ENCODE measurements at regions not wholly inside any gene's neighbourhood (a gene's known extent, or its start where the extent isn't known, plus 50 kb on each side); places are given as distances from the start of the nearest gene placed in this dataset.

DNA sequence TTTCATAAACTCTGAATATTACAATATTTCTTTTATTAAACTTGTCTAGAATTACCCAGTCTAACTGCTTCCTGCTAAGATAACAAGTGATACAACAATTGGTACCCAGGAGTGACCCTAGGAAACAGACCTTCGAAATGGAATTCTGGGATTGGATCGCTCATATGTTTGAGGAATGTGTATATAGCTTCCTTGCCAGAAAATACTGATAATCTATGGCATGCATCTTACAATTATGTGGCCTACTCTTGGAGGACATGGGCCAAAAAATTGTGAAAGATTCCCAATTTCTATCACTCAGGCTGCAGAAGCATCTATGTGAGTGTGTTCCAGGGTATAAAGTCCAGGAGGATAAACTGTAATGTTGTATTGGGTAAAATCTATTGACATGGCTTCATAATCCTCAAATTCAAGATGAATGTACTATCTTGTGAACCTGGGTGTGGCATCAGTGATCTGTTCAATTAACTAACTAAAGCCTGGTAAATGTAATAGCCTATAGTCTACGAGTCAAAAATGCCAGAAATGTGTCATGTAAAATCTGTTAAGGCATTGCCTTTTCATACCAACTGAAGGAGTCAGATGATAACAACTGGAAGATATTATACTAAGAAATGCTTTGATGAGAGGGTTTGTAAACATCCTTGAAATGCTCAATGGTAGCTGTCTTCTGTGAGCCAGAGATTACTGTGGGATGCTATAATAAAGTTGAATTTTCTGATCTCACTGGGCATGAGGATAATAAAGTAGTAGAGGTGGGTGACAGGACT, 1499.3 kb downstream of the PCDH7 start:
- Histone ChIP-seq H3K79me2 (ENCODE audit: insufficient read depth, low read length) (no peaks in the 10 kb centered on the region), H3K36me3 (ENCODE audit: insufficient read depth, low read length) (no peaks in the 10 kb centered on the region), H4K20me1 (ENCODE audit: insufficient read depth, low read length, poor library complexity, severe bottlenecking) (no peaks in the 10 kb centered on the region), H3K4me1 (ENCODE audit: insufficient read depth, low read length, poor library complexity, severe bottlenecking) (no peaks in the 10 kb centered on the region), H3K9me3 (ENCODE audit: insufficient read depth, low read depth, low read length) (no peaks in the 10 kb centered on the region), H3K4me2 (ENCODE audit: low read depth, low read length, poor library complexity, severe bottlenecking) (no peak overlapping the region), H3K4me3 (ENCODE audit: low read length, poor library complexity, severe bottlenecking) (no peak overlapping the region), H3K9ac (ENCODE audit: low read depth, low read length, poor library complexity, severe bottlenecking) (no peak overlapping the region), H3K9me2 (replicated peaks; ENCODE audit: low read depth, low read length) (no peaks in the 10 kb centered on the region), H3F3A (ENCODE audit: low read depth) (no peaks in the 10 kb centered on the region), H3K27me3 (ENCODE audit: insufficient read depth, low read length, poor library complexity, severe bottlenecking) (no peaks in the 10 kb centered on the region), H2AFZ (ENCODE audit: low read length) (no peak overlapping the region)
- TF ChIP-seq, protein P1, sequence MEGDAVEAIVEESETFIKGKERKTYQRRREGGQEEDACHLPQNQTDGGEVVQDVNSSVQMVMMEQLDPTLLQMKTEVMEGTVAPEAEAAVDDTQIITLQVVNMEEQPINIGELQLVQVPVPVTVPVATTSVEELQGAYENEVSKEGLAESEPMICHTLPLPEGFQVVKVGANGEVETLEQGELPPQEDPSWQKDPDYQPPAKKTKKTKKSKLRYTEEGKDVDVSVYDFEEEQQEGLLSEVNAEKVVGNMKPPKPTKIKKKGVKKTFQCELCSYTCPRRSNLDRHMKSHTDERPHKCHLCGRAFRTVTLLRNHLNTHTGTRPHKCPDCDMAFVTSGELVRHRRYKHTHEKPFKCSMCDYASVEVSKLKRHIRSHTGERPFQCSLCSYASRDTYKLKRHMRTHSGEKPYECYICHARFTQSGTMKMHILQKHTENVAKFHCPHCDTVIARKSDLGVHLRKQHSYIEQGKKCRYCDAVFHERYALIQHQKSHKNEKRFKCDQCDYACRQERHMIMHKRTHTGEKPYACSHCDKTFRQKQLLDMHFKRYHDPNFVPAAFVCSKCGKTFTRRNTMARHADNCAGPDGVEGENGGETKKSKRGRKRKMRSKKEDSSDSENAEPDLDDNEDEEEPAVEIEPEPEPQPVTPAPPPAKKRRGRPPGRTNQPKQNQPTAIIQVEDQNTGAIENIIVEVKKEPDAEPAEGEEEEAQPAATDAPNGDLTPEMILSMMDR (conservative IDR thresholded peaks at IDR 0.05; ENCODE audit: low read length): no peak
- no peak for TF ChIP-seq EZH2phosphoT487 (IDR thresholded peaks at IDR 0.05; ENCODE audit: borderline replicate concordance)

DNA sequence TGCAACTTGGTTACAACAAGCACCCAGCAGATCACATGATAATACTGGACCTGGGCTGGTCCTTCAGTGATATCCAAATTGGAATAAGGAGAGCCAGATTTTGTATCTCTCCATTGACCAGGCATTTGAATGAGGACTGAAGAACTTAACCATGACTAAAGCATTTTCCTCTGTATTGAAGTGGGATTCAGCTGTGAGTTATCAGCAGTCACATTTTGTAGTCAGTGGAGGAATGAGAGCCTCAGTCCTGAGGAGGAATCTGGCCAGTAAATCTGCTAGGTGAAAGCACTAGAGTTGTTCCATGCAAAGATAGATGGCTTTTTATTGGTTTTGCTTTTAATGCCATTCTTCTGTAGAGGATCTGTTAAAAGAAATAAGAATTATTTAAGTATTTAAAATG, 1506.0 kb downstream of the PCDH7 start:
- Histone ChIP-seq H3K4me3 (ENCODE audit: low read length, poor library complexity, severe bottlenecking) (no peak overlapping the region), H3K9me2 (replicated peaks; ENCODE audit: low read depth, low read length) (no peaks in the 10 kb centered on the region), H3K9ac (ENCODE audit: low read depth, low read length, poor library complexity, severe bottlenecking) (no peak overlapping the region), H3K79me2 (ENCODE audit: insufficient read depth, low read length) (no peaks in the 10 kb centered on the region), H3F3A (ENCODE audit: low read depth) (no peaks in the 10 kb centered on the region), H4K20me1 (ENCODE audit: insufficient read depth, low read length, poor library complexity, severe bottlenecking) (no peaks in the 10 kb centered on the region), H3K4me1 (ENCODE audit: insufficient read depth, low read length, poor library complexity, severe bottlenecking) (no peaks in the 10 kb centered on the region), H3K27me3 (ENCODE audit: insufficient read depth, low read length, poor library complexity, severe bottlenecking) (no peaks in the 10 kb centered on the region), H3K4me2 (ENCODE audit: low read depth, low read length, poor library complexity, severe bottlenecking) (no peak overlapping the region), H3K9me3 (ENCODE audit: insufficient read depth, low read depth, low read length) (no peaks in the 10 kb centered on the region), H2AFZ (ENCODE audit: low read length) (no peak overlapping the region), H3K36me3 (ENCODE audit: insufficient read depth, low read length) (no peaks in the 10 kb centered on the region)
- TF ChIP-seq EZH2phosphoT487 (IDR thresholded peaks at IDR 0.05; ENCODE audit: borderline replicate concordance): no peak
- TF ChIP-seq, protein P1 (conservative IDR thresholded peaks at IDR 0.05; ENCODE audit: low read length): no peak

DNA sequence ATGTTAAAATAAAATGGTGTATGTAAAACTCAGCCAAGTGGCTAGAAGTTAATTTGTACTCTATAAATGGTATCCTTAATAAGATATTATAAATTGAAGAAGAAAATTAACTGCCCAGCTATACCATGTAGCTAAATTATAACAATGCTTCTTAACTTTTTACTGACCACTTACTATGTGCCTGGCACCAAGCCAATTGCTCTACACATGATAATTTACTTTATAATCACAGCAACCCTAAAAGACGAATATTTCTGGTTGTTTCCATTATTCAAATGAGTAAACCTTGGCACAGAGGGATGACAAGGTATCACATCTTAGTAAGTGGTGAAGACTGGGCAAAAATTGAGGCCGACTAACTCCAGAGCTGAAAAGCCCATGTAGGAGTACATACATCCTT, 1506.6 kb downstream of the PCDH7 start:
- Histone ChIP-seq H3K9me3 (ENCODE audit: insufficient read depth, low read depth, low read length) (no peaks in the 10 kb centered on the region), H2AFZ (ENCODE audit: low read length) (no peak overlapping the region)

More for the DNA sequence above, 1506.6 kb downstream of the PCDH7 start:
- Histone ChIP-seq H3K4me2 (ENCODE audit: low read depth, low read length, poor library complexity, severe bottlenecking) (no peak overlapping the region), H3K27me3 (ENCODE audit: insufficient read depth, low read length, poor library complexity, severe bottlenecking) (no peaks in the 10 kb centered on the region), H3K4me3 (ENCODE audit: low read length, poor library complexity, severe bottlenecking) (no peak overlapping the region), H3K36me3 (ENCODE audit: insufficient read depth, low read length) (no peaks in the 10 kb centered on the region), H3K4me1 (ENCODE audit: insufficient read depth, low read length, poor library complexity, severe bottlenecking) (no peaks in the 10 kb centered on the region), H4K20me1 (ENCODE audit: insufficient read depth, low read length, poor library complexity, severe bottlenecking) (no peaks in the 10 kb centered on the region), H3K9me2 (replicated peaks; ENCODE audit: low read depth, low read length) (no peaks in the 10 kb centered on the region), H3K79me2 (ENCODE audit: insufficient read depth, low read length) (no peaks in the 10 kb centered on the region), H3K9ac (ENCODE audit: low read depth, low read length, poor library complexity, severe bottlenecking) (no peak overlapping the region), H3F3A (ENCODE audit: low read depth) (no peaks in the 10 kb centered on the region)
- TF ChIP-seq, protein P1 (conservative IDR thresholded peaks at IDR 0.05; ENCODE audit: low read length): no peak
- TF ChIP-seq EZH2phosphoT487 (IDR thresholded peaks at IDR 0.05; ENCODE audit: borderline replicate concordance): no peak

Measured in Loucy (cell line).